ENCODE measurements at regions not wholly inside any gene's neighbourhood (a gene's known extent, or its start where the extent isn't known, plus 50 kb on each side); places are given as distances from the start of the nearest gene placed in this dataset.

- DNase-seq = no peak
- H3K27me3 ChIP-seq (ENCODE audit: insufficient read depth, low read depth, severe bottlenecking) = no peaks in the 10 kb centered on the region
- H3K4me3 ChIP-seq (ENCODE audit: low read depth, low read length) = no peak overlapping the region
- TF ChIP-seq CTCF (IDR thresholded peaks at IDR 0.05; ENCODE audit: low read depth, low read length) = no peak
- H3K36me3 ChIP-seq = peaks cover 65% of the 10 kb centered on the region
- peak overlapping the region; percentile 91; the same call in 1 of the 2 replicates for H3K27ac ChIP-seq
- no peaks in the 10 kb centered on the region for H3K9me3 ChIP-seq (ENCODE audit: severe bottlenecking)
These were observed 117.7 kb downstream of the RFLNA start for GRCh38 chr12:124412646-124413015.

GRCh38 chr12:124411953-124412645, 117.2 kb downstream of the RFLNA start:
- Histone ChIP-seq H3K27me3 (ENCODE audit: insufficient read depth, low read depth, severe bottlenecking) (no peaks in the 10 kb centered on the region), H3K36me3 (peaks cover 65% of the 10 kb centered on the region), H3K4me3 (ENCODE audit: low read depth, low read length) (no peak overlapping the region), H3K9me3 (ENCODE audit: severe bottlenecking) (no peaks in the 10 kb centered on the region), H3K27ac (peak overlapping the region; percentile 91)
- DNase-seq = no peak
- TF ChIP-seq CTCF (IDR thresholded peaks at IDR 0.05; ENCODE audit: low read depth, low read length) = no peak

GRCh38 chr12:124411281-124411878, 116.5 kb downstream of the RFLNA start:
- Histone ChIP-seq H3K9me3 (ENCODE audit: severe bottlenecking) (no peaks in the 10 kb centered on the region), H3K27me3 (ENCODE audit: insufficient read depth, low read depth, severe bottlenecking) (no peaks in the 10 kb centered on the region), H3K27ac (peak overlapping the region; percentile 91), H3K36me3 (peaks cover 73% of the 10 kb centered on the region), H3K4me3 (ENCODE audit: low read depth, low read length) (no peak overlapping the region)
- no peak for TF ChIP-seq CTCF (IDR thresholded peaks at IDR 0.05; ENCODE audit: low read depth, low read length)
- peak; percentile 44 for DNase-seq

- no peaks in the 10 kb centered on the region for H3K9me3 ChIP-seq (ENCODE audit: severe bottlenecking)
- peak; percentile 48 for DNase-seq
- H3K27ac ChIP-seq = peak overlapping the region; percentile 91
- no peak for TF ChIP-seq CTCF (IDR thresholded peaks at IDR 0.05; ENCODE audit: low read depth, low read length)
- H3K4me3 ChIP-seq (ENCODE audit: low read depth, low read length) = no peak overlapping the region
- H3K36me3 ChIP-seq = peaks cover 77% of the 10 kb centered on the region
- no peaks in the 10 kb centered on the region for H3K27me3 ChIP-seq (ENCODE audit: insufficient read depth, low read depth, severe bottlenecking)
These were observed 115.7 kb downstream of the RFLNA start for GRCh38 chr12:124410354-124411175.

- DNase-seq = no peak
- Histone ChIP-seq H3K36me3 (peaks cover 78% of the 10 kb centered on the region), H3K27ac (peak overlapping the region; percentile 91), H3K27me3 (ENCODE audit: insufficient read depth, low read depth, severe bottlenecking) (no peaks in the 10 kb centered on the region), H3K9me3 (ENCODE audit: severe bottlenecking) (no peaks in the 10 kb centered on the region), H3K4me3 (ENCODE audit: low read depth, low read length) (no peak overlapping the region)
- TF ChIP-seq CTCF (IDR thresholded peaks at IDR 0.05; ENCODE audit: low read depth, low read length) = no peak
These were observed 114.1 kb downstream of the RFLNA start for GRCh38 chr12:124408822-124409517.
